K562 (cell line): ENCODE measurements at regions not wholly inside any gene's neighbourhood (a gene's known extent, or its start where the extent isn't known, plus 50 kb on each side); places are given as distances from the start of the nearest gene placed in this dataset.

Experiments used
- ATAC-seq: fragments of 200-7000 bp; cut with Tn5 transposase; 3 replicates; pipeline ENCODE4 v1.9.1; 2020; ENCODE audit warnings: moderate library complexity
- BruUV-seq: library from RNA; stranded (reverse); fragments of 400-500 nt; replicated peaks from 2 replicates; lab custom pipeline; 2021; lab: Mats Ljungman, UMichigan
- CTCF ChIA-PET: fragments of 300-600 bp; formaldehyde crosslinking; extraction: SDS; loops from one replicate; lab custom pipeline; 2021; ENCODE audit warnings: low intra/inter-chr PET ratio; lab: Yijun Ruan, JAX
- POLR2A ChIA-PET: fragments of 300-600, 350-650 bp; sonication (Branson Sonifier 250); formaldehyde crosslinking; extraction: SDS; loops from one replicate; lab custom pipeline; 2021; ENCODE audit warnings: antibody characterized with exemption, inconsistent platforms; lab: Yijun Ruan, JAX
- DNase-seq, 4 experiments: peaks; one replicate each; pipeline versions ENCODE4 v3.0.0 to v3.0.0-alpha.2; 2011 to 2018; ENCODE audit warnings: low spot score in 3 of 4, mixed read lengths in 3 of 4; ENCODE audit errors: extremely low read depth in 1 of 4
- FAIRE-seq: peaks from 2 replicates; lab custom pipeline; 2011; peaks lifted over from hg19 to GRCh38; lab: Jason Lieb, UNC
- H2AFZ ChIP-seq: 2 replicates; pipeline ENCODE4 v1.6.0; 2011; ENCODE audit warnings: low read depth, low read length, control low read depth, inconsistent platforms
- H3K27ac ChIP-seq: fragments of 200-600 bp; 3 replicates; pipeline ENCODE4 v1.8.0; 2011; ENCODE audit warnings: low read depth, mild to moderate bottlenecking, control low read depth, inconsistent platforms, low read length, moderate library complexity, mixed read lengths; ENCODE audit errors: extremely low read depth
- H3K27me3 ChIP-seq, 2 experiments: fragments of 300-600 bp in 1 of 2; 2 replicates in 1 of 2; 3 replicates in 1 of 2; pipeline versions ENCODE4 v1.6.0 to v1.8.0; 2011; ENCODE audit warnings: inconsistent platforms in 2 of 2, low read length in 2 of 2, mild to moderate bottlenecking in 1 of 2, mixed read lengths in 1 of 2, moderate library complexity in 1 of 2; ENCODE audit not compliant: control insufficient read depth in 2 of 2, insufficient read depth in 2 of 2
- H3K36me3 ChIP-seq: fragments of 300-600 bp; 3 replicates; pipeline ENCODE4 v1.8.0; 2011; ENCODE audit warnings: mild to moderate bottlenecking, low read length, inconsistent platforms; ENCODE audit not compliant: control insufficient read depth, insufficient read depth
- H3K4me1 ChIP-seq, 2 experiments: fragments of 200-600 bp in 1 of 2; replicated peaks in 1 of 2; 2 replicates in 1 of 2; 3 replicates in 1 of 2; pipeline versions ENCODE4 v1.5.1 to v1.8.0; 2011; ENCODE audit warnings: inconsistent platforms in 2 of 2, low read length in 2 of 2, mild to moderate bottlenecking in 1 of 2, mixed read lengths in 1 of 2, moderate library complexity in 1 of 2; ENCODE audit not compliant: control insufficient read depth in 2 of 2, insufficient read depth in 2 of 2
- H3K4me2 ChIP-seq: 2 replicates; pipeline ENCODE4 v1.6.1; 2011; ENCODE audit warnings: low read length, control low read depth, inconsistent platforms, mixed read lengths; ENCODE audit not compliant: insufficient read depth
- H3K4me3 ChIP-seq: fragments of 200-600 bp; sonication (generic), shearing (Covaris generic); 2 replicates; pipeline ENCODE4 v1.5.1; 2016; ENCODE audit warnings: control low read depth, inconsistent platforms
- H3K79me2 ChIP-seq: fragments of 200-600 bp; 3 replicates; pipeline ENCODE4 v1.8.0; 2011; ENCODE audit warnings: low read length, inconsistent platforms; ENCODE audit not compliant: control insufficient read depth, insufficient read depth
- H3K9ac ChIP-seq, 2 experiments: 2 replicates each; pipeline versions ENCODE4 v1.6.0 to v1.6.1; 2011; ENCODE audit warnings: low read depth in 2 of 2, low read length in 2 of 2, control low read depth in 1 of 2, inconsistent platforms in 1 of 2, mild to moderate bottlenecking in 1 of 2, mixed read lengths in 1 of 2; ENCODE audit not compliant: insufficient read depth in 1 of 2
- H3K9me1 ChIP-seq: one replicate; pipeline ENCODE4 v1.6.0; 2011; ENCODE audit warnings: inconsistent platforms, mild to moderate bottlenecking, low read length, moderate library complexity; ENCODE audit not compliant: control insufficient read depth, insufficient read depth
- H3K9me3 ChIP-seq: replicated peaks from 2 replicates; pipeline ENCODE4 v1.5.1; 2011; ENCODE audit warnings: low read depth, low read length, inconsistent platforms; ENCODE audit not compliant: control insufficient read depth, insufficient read depth
- H4K20me1 ChIP-seq: replicated peaks from 2 replicates; pipeline ENCODE4 v1.6.1; 2011; ENCODE audit warnings: low read length, inconsistent platforms, mixed read lengths; ENCODE audit not compliant: control insufficient read depth, insufficient read depth
- FIP1L1 ChIP-seq: fragments of 200-400 bp; formaldehyde crosslinking; IDR thresholded peaks from 2 replicates; pipeline ENCODE4 v1.6.1; 2018; ENCODE audit warnings: mild to moderate bottlenecking, low read depth, low read length; ENCODE audit not compliant: poor library complexity, severe bottlenecking
- HNRNPK ChIP-seq: fragments of 200-400 bp; formaldehyde crosslinking; IDR thresholded peaks from one replicate; pipeline ENCODE4 v1.6.1; 2018; ENCODE audit warnings: mild to moderate bottlenecking, low read depth, low read length; ENCODE audit not compliant: poor library complexity, severe bottlenecking
- LARP7 ChIP-seq: fragments of 450-650 bp; IDR thresholded peaks from 2 replicates; pipeline ENCODE4 v1.6.1; 2016
- NCOA4 ChIP-seq: fragments of 450-650 bp; IDR thresholded peaks from 2 replicates; pipeline ENCODE4 v1.6.1; 2018; ENCODE audit warnings: mild to moderate bottlenecking; ENCODE audit not compliant: partially characterized antibody
- NFRKB ChIP-seq: fragments of 450-650 bp; IDR thresholded peaks from 2 replicates; pipeline ENCODE4 v1.6.1; 2016; ENCODE audit warnings: low read depth
- PHF20 ChIP-seq: fragments of 450-650 bp; IDR thresholded peaks from 2 replicates; pipeline ENCODE4 v1.6.1; 2018; ENCODE audit not compliant: partially characterized antibody
- POLR2A ChIP-seq: fragments of 450-650 bp; conservative IDR thresholded peaks from 2 replicates; pipeline ENCODE4 v1.6.1; 2016
- PRPF4 ChIP-seq: fragments of 200-400 bp; formaldehyde crosslinking; IDR thresholded peaks from one replicate; pipeline ENCODE4 v1.6.1; 2017; ENCODE audit warnings: low read length, low read depth, mild to moderate bottlenecking; ENCODE audit not compliant: insufficient read depth, poor library complexity, severe bottlenecking
- SMARCA5 ChIP-seq: fragments of 450-650 bp; IDR thresholded peaks from 2 replicates; pipeline ENCODE4 v1.6.1; 2016
- TEAD1 ChIP-seq, 2 experiments: fragments of 450-650 bp in 1 of 2; sonication (generic) in 1 of 2; formaldehyde crosslinking; IDR thresholded peaks; 2 replicates each; pipeline versions ENCODE4 v1.4.0 to v1.8.0; 2020 to 2022; ENCODE audit warnings: mild to moderate bottlenecking in 2 of 2, missing genetic modification reagents in 1 of 2
- ZFP1 ChIP-seq: fragments of 450-650 bp; formaldehyde crosslinking; IDR thresholded peaks from 2 replicates; pipeline ENCODE4 v1.4.0; 2020; ENCODE audit warnings: mild to moderate bottlenecking, mixed read lengths
- ZKSCAN1 ChIP-seq: fragments of 150-350 bp; IDR thresholded peaks from 2 replicates; pipeline ENCODE4 v1.6.1; 2016; ENCODE audit warnings: low read depth, low read length
- ZNF561 ChIP-seq: fragments of 450-650 bp; formaldehyde crosslinking; conservative IDR thresholded peaks from 2 replicates; pipeline ENCODE4 v1.4.0; 2020; ENCODE audit warnings: mild to moderate bottlenecking, moderate library complexity
- WGBS: fragments of 100-300 bp; shearing (Covaris generic); methylation state at CpG from one replicate; pipeline ENCODE4 v1.1.6; 2016; ENCODE audit warnings: low coverage, mixed read lengths; ENCODE audit not compliant: insufficient coverage; ENCODE audit errors: missing lambda C conversion rate; 5-methylcytosine and 5-hydroxymethylcytosine counted together
- in situ Hi-C: fragments of 300-500 bp; cut with MboI; formaldehyde crosslinking; loops from 4 replicates; pipeline ENCODE4 v1.15.0; 2018; ENCODE audit warnings: inconsistent platforms, mixed read lengths
- intact Hi-C: fragments of 100-400 bp; cut with micrococcal nuclease; formaldehyde crosslinking; loops from 2 replicates; pipeline ENCODE4 v1.14.2; 2022
- TF ChIP-seq, protein P1 (sequence below): fragments of 250-450 bp; sonication (Bioruptor Pico); IDR thresholded peaks from 2 replicates; pipeline ENCODE4 v1.9.0; 2021; ENCODE audit warnings: mild to moderate bottlenecking, inconsistent platforms
- TF ChIP-seq, protein P2 (sequence below): fragments of 450-650 bp; formaldehyde crosslinking; IDR thresholded peaks from 2 replicates; pipeline ENCODE4 v1.4.0; 2022; ENCODE audit warnings: missing genetic modification characterization
- TF ChIP-seq, protein P3 (sequence below): sonication (generic); formaldehyde crosslinking; IDR thresholded peaks from 2 replicates; pipeline ENCODE4 v1.8.1; 2023; ENCODE audit warnings: mild to moderate bottlenecking, missing genetic modification reagents

DNA sequence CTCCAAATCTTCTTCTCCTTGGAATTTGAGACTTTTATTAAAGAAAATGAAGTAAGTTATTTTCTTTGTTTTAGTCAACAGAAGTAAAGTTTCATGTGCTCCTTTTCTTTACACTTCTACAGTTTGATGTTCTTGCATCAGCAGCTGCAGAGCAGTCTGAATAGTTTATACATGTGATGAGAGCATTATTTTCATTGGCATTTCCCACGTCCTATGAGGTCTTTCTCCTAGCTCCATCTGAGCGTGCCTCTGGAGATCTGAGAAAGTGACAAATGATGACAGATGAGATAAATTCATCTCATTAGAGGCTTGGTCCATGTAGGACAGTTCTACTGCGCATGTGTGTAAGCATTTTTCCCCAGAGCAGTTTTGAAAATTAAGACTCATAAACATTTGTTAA, 1290.0 kb downstream of the UQCRFS1 start:
- intact Hi-C loops (no loop called here), in situ Hi-C loops (no loop called here)
- Histone ChIP-seq H3K79me2 (no peaks in the 10 kb centered on the region), H3K4me3 (no peak overlapping the region), H3K36me3 (no peaks in the 10 kb centered on the region), H4K20me1 (no peaks in the 10 kb centered on the region), H2AFZ (no peak overlapping the region), H3K27ac (no peak overlapping the region), H3K4me2 (no peak overlapping the region), H3K9me1 (no peaks in the 10 kb centered on the region), H3K27me3 (no peaks in the 10 kb centered on the region), H3K4me1 (no peaks in the 10 kb centered on the region), H3K9ac (no peak overlapping the region), H3K9me3 (no peaks in the 10 kb centered on the region)
- no peak for FAIRE-seq
- WGBS, result 2% methylated on average over 3 of the region's 3 CpGs
- TF ChIP-seq, protein P1, sequence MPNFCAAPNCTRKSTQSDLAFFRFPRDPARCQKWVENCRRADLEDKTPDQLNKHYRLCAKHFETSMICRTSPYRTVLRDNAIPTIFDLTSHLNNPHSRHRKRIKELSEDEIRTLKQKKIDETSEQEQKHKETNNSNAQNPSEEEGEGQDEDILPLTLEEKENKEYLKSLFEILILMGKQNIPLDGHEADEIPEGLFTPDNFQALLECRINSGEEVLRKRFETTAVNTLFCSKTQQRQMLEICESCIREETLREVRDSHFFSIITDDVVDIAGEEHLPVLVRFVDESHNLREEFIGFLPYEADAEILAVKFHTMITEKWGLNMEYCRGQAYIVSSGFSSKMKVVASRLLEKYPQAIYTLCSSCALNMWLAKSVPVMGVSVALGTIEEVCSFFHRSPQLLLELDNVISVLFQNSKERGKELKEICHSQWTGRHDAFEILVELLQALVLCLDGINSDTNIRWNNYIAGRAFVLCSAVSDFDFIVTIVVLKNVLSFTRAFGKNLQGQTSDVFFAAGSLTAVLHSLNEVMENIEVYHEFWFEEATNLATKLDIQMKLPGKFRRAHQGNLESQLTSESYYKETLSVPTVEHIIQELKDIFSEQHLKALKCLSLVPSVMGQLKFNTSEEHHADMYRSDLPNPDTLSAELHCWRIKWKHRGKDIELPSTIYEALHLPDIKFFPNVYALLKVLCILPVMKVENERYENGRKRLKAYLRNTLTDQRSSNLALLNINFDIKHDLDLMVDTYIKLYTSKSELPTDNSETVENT (CRISPR knock-in tag), result no peak
- TF ChIP-seq ZFP1 (no peak), TEAD1 (CRISPR knock-in tag; IDR thresholded peaks at IDR 0.05) (no peak), NCOA4 (no peak), POLR2A (no peak), FIP1L1 (no peak), HNRNPK (no peak), PHF20 (no peak), ZKSCAN1 (no peak), SMARCA5 (no peak), NFRKB (no peak), LARP7 (no peak), ZNF561 (CRISPR knock-in tag) (no peak), PRPF4 (no peak)
- TF ChIP-seq, protein P2, sequence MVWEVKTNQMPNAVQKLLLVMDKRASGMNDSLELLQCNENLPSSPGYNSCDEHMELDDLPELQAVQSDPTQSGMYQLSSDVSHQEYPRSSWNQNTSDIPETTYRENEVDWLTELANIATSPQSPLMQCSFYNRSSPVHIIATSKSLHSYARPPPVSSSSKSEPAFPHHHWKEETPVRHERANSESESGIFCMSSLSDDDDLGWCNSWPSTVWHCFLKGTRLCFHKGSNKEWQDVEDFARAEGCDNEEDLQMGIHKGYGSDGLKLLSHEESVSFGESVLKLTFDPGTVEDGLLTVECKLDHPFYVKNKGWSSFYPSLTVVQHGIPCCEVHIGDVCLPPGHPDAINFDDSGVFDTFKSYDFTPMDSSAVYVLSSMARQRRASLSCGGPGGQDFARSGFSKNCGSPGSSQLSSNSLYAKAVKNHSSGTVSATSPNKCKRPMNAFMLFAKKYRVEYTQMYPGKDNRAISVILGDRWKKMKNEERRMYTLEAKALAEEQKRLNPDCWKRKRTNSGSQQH (CRISPR knock-in tag), result no peak
- TF ChIP-seq, protein P3, sequence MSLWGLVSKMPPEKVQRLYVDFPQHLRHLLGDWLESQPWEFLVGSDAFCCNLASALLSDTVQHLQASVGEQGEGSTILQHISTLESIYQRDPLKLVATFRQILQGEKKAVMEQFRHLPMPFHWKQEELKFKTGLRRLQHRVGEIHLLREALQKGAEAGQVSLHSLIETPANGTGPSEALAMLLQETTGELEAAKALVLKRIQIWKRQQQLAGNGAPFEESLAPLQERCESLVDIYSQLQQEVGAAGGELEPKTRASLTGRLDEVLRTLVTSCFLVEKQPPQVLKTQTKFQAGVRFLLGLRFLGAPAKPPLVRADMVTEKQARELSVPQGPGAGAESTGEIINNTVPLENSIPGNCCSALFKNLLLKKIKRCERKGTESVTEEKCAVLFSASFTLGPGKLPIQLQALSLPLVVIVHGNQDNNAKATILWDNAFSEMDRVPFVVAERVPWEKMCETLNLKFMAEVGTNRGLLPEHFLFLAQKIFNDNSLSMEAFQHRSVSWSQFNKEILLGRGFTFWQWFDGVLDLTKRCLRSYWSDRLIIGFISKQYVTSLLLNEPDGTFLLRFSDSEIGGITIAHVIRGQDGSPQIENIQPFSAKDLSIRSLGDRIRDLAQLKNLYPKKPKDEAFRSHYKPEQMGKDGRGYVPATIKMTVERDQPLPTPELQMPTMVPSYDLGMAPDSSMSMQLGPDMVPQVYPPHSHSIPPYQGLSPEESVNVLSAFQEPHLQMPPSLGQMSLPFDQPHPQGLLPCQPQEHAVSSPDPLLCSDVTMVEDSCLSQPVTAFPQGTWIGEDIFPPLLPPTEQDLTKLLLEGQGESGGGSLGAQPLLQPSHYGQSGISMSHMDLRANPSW (CRISPR knock-in tag), result no peak
- ChIA-PET CTCF (no interaction called here), POLR2A (interaction anchor here (0.5 kb wide), 1 partner anchor 12 kb away, joined by 3 read pairs; no protein-coding TSS in a partner anchor)
- ATAC-seq, result no peak
- no peak for DNase-seq
- BruUV-seq, result no TSS peak
